NCI-H2227 (cell line): ENCODE measurements at regions not wholly inside any gene's neighbourhood (a gene's known extent, or its start where the extent isn't known, plus 50 kb on each side); places are given as distances from the start of the nearest gene placed in this dataset.

Experiments
- DNase-seq: peaks from one replicate; lab custom pipeline; 2025; ENCODE audit not compliant: unreplicated experiment; lab: John Stamatoyannopoulos, UW

GRCh38 chr9:134271338-134272301 is 54.6 kb upstream of the RXRA start:
- DNase-seq, result no peak

- no peak for DNase-seq
Observed at GRCh38 chr9:134272302-134273023, 53.8 kb upstream of the RXRA start.

DNA sequence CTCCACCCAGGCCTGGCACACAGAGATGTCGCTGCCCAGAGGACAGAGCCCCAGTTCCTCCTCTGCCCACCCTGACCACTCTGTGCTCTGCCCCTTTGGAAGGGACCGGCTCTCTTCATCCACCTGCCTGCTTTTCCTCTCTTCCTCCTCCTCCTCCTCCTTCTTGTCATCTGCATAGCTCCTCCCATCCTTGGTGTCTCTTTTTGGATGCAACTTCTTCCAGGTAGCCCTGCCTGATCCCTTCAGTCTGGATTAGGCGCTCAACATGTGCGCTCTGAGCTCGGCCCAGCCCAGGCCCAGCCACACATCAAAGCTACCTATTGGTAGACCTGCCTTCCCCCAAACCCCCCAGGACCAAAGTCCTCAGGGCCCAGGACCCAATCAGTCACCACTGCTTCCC is 52.6 kb upstream of the RXRA start:
- no peak for DNase-seq

DNA sequence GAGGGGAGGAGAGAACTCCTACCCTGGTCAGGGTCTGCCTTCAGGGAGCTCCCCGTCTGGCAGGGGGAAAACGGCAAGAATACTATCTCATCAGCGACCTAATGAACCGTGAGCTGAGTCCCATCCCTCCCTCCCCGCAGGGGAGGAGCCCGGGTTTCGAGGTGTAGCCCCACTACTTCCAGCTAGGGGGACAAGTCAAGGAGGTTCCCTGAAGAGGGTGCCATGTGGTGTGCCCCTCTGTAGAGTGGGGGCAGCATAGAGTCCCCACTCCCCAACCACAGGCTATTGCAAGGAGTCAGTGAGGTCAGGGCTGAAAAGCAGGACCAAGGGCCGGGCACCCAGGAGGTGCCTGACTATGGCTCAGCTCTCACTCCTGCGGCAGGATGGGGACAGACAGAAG is 50.9 kb upstream of the RXRA start:
- no peak for DNase-seq

- DNase-seq, result peak; percentile 12
Observed at GRCh38 chr9:134276453-134277245, 49.6 kb upstream of the RXRA start.
